HCT116 (cell line): ENCODE measurements at regions not wholly inside any gene's neighbourhood (a gene's known extent, or its start where the extent isn't known, plus 50 kb on each side); places are given as distances from the start of the nearest gene placed in this dataset.

Source experiments
- ATAC-seq: fragments of 200-7000 bp; cut with Tn5 transposase; 2 replicates; pipeline ENCODE4 v1.9.1; 2020; ENCODE audit warnings: mild to moderate bottlenecking, moderate library complexity
- BruUV-seq: library from RNA; stranded (reverse); fragments of 400-500 nt; replicated peaks from 2 replicates; lab custom pipeline; 2021; lab: Mats Ljungman, UMichigan
- CTCF ChIA-PET: fragments of 300-600 bp; sonication (Branson Sonifier 250); formaldehyde crosslinking; loops from one replicate; lab custom pipeline; 2021; ENCODE audit warnings: antibody characterized with exemption; lab: Charles Lee
- POLR2A ChIA-PET: fragments of 300-600, 350-600 bp; sonication (Branson Sonifier 250); formaldehyde crosslinking; loops from one replicate; lab custom pipeline; 2021; ENCODE audit warnings: antibody characterized with exemption; lab: Charles Lee
- RAD21 ChIA-PET, 2 experiments: fragments of 300-600 bp; sonication (Branson Sonifier 250); formaldehyde crosslinking; loops; one replicate each; lab custom pipeline; 2023; ENCODE audit warnings: low total read pairs in 2 of 2; ENCODE audit not compliant: uncharacterized antibody in 2 of 2, unreplicated experiment in 2 of 2, low non-redundant PET in 1 of 2; lab: Charles Lee
- DNase-seq: peaks from one replicate; pipeline ENCODE4 v3.0.0-alpha.2; 2010; ENCODE audit warnings: low read depth, low spot score
- H2AFZ ChIP-seq: fragments of 200-600 bp; shearing (Covaris generic), sonication (generic); 2 replicates; pipeline ENCODE4 v1.6.1; 2017; ENCODE audit warnings: low read depth, mixed run types, mixed read lengths, antibody characterized with exemption, low read length; ENCODE audit not compliant: poor library complexity, severe bottlenecking
- H3K27ac ChIP-seq: 2 replicates; pipeline ENCODE4 v1.5.1; 2012; ENCODE audit warnings: low read depth, low read length
- H3K27me3 ChIP-seq: fragments of 200-600 bp; sonication (generic); 2 replicates; pipeline ENCODE4 v1.6.1; 2016; ENCODE audit warnings: mixed run types, low read length, mixed read lengths; ENCODE audit not compliant: insufficient read depth
- H3K36me3 ChIP-seq, 2 experiments: fragments of 200-500 bp in 1 of 2; fragments of 200-600 bp in 1 of 2; sonication (Bioruptor generic) in 1 of 2; sonication (generic) in 1 of 2; 2 replicates each; pipeline versions ENCODE4 v1.5.1 to v1.6.1; 2014 to 2016; ENCODE audit warnings: low read length in 2 of 2, inconsistent platforms in 1 of 2, mixed read lengths in 1 of 2, mixed run types in 1 of 2; ENCODE audit not compliant: insufficient read depth in 2 of 2, control insufficient read depth in 1 of 2
- H3K4me1 ChIP-seq, 2 experiments: fragments of 200-600 bp in 1 of 2; sonication (generic) in 1 of 2; 2 replicates each; pipeline versions ENCODE4 v1.5.1 to v1.6.1; 2012 to 2017; ENCODE audit warnings: low read length in 2 of 2, inconsistent platforms in 1 of 2, mild to moderate bottlenecking in 1 of 2, mixed read lengths in 1 of 2, mixed run types in 1 of 2, moderate library complexity in 1 of 2; ENCODE audit not compliant: insufficient read depth in 2 of 2, control insufficient read depth in 1 of 2
- H3K4me2 ChIP-seq: fragments of 200-600 bp; sonication (generic); 2 replicates; pipeline ENCODE4 v1.6.1; 2017; ENCODE audit warnings: mixed run types, low read length, mixed read lengths
- H3K4me3 ChIP-seq, 2 experiments: fragments of 200-600 bp in 1 of 2; sonication (generic) in 1 of 2; replicated peaks in 1 of 2; 2 replicates each; pipeline ENCODE4 v1.5.1; 2011 to 2016; ENCODE audit warnings: low read length in 2 of 2, control low read depth in 1 of 2, low read depth in 1 of 2, mild to moderate bottlenecking in 1 of 2, mixed read lengths in 1 of 2, mixed run types in 1 of 2
- H3K79me2 ChIP-seq: fragments of 200-600 bp; sonication (generic); 2 replicates; pipeline ENCODE4 v1.6.1; 2017; ENCODE audit warnings: mild to moderate bottlenecking, mixed run types, low read length, moderate library complexity, mixed read lengths; ENCODE audit not compliant: insufficient read depth
- H3K9ac ChIP-seq: fragments of 200-600 bp; sonication (generic); 2 replicates; pipeline ENCODE4 v1.6.1; 2016; ENCODE audit warnings: low read length, mixed read lengths
- H3K9me2 ChIP-seq: fragments of 200-600 bp; sonication (generic), shearing (Covaris generic); 2 replicates; pipeline ENCODE4 v1.6.1; 2017; ENCODE audit warnings: mixed run types, mild to moderate bottlenecking, moderate library complexity; ENCODE audit not compliant: insufficient read depth
- H3K9me3 ChIP-seq, 2 experiments: fragments of 200-500 bp in 1 of 2; fragments of 200-600 bp in 1 of 2; sonication (Bioruptor generic) in 1 of 2; sonication (generic) in 1 of 2; 2 replicates each; pipeline ENCODE4 v1.6.1; 2014 to 2017; ENCODE audit warnings: low read length in 2 of 2, mixed read lengths in 2 of 2, inconsistent platforms in 1 of 2, low read depth in 1 of 2, mild to moderate bottlenecking in 1 of 2, mixed run types in 1 of 2, moderate library complexity in 1 of 2; ENCODE audit not compliant: control insufficient read depth in 1 of 2, insufficient read depth in 1 of 2
- H4K20me1 ChIP-seq: fragments of 200-600 bp; sonication (generic), shearing (Covaris generic); 2 replicates; pipeline ENCODE4 v1.6.1; 2017; ENCODE audit warnings: mixed run types, mild to moderate bottlenecking, moderate library complexity; ENCODE audit not compliant: insufficient read depth
- ATF3 ChIP-seq: IDR thresholded peaks from 2 replicates; pipeline ENCODE4 v1.6.1; 2012
- CBX3 ChIP-seq: IDR thresholded peaks from 2 replicates; pipeline ENCODE4 v1.6.1; 2012; ENCODE audit warnings: low read depth
- CEBPB ChIP-seq: IDR thresholded peaks from 2 replicates; pipeline ENCODE4 v1.6.1; 2012; ENCODE audit warnings: low read depth
- EGR1 ChIP-seq: IDR thresholded peaks from 2 replicates; pipeline ENCODE4 v1.6.1; 2012; ENCODE audit warnings: low read depth
- ELF1 ChIP-seq: IDR thresholded peaks from 2 replicates; pipeline ENCODE4 v1.6.1; 2012; ENCODE audit warnings: low read depth, borderline replicate concordance
- EZH2phosphoT487 ChIP-seq: fragments of 200-600 bp; IDR thresholded peaks from 2 replicates; pipeline ENCODE4 v1.6.1; 2018; ENCODE audit warnings: antibody characterized with exemption, borderline replicate concordance
- FOSL1 ChIP-seq: IDR thresholded peaks from 2 replicates; pipeline ENCODE4 v1.6.1; 2012; ENCODE audit warnings: low read depth
- JUND ChIP-seq: IDR thresholded peaks from 2 replicates; pipeline ENCODE4 v1.6.1; 2012
- MAX ChIP-seq: IDR thresholded peaks from 2 replicates; pipeline ENCODE4 v1.6.1; 2012
- POLR2A ChIP-seq: IDR thresholded peaks from 2 replicates; pipeline ENCODE4 v1.7.0; 2011; ENCODE audit warnings: borderline replicate concordance; ENCODE audit not compliant: insufficient read depth, insufficient read length; ENCODE audit errors: extremely low read depth
- POLR2AphosphoS5 ChIP-seq: IDR thresholded peaks from 2 replicates; pipeline ENCODE4 v1.6.1; 2011; ENCODE audit warnings: mild to moderate bottlenecking, low read depth, low read length, moderate library complexity
- RAD21 ChIP-seq: IDR thresholded peaks from 2 replicates; pipeline ENCODE4 v1.6.1; 2012; ENCODE audit warnings: low read depth, mild to moderate bottlenecking
- REST ChIP-seq: IDR thresholded peaks from 2 replicates; pipeline ENCODE4 v1.6.1; 2012; ENCODE audit warnings: low read depth
- SP1 ChIP-seq: IDR thresholded peaks from 2 replicates; pipeline ENCODE4 v1.6.1; 2012; ENCODE audit warnings: low read depth
- SRF ChIP-seq: IDR thresholded peaks from 2 replicates; pipeline ENCODE4 v1.6.1; 2012; ENCODE audit warnings: low read depth
- TCF7L2 ChIP-seq: IDR thresholded peaks from 2 replicates; pipeline ENCODE4 v1.7.0; 2011; ENCODE audit warnings: borderline replicate concordance, inconsistent platforms; ENCODE audit not compliant: insufficient read depth, insufficient read length; ENCODE audit errors: extremely low read depth
- YY1 ChIP-seq: IDR thresholded peaks from 2 replicates; pipeline ENCODE4 v1.6.1; 2011; ENCODE audit warnings: low read length, low read depth, moderate library complexity, mild to moderate bottlenecking; ENCODE audit not compliant: insufficient replicate concordance; ENCODE audit errors: extremely low read depth
- ZBTB33 ChIP-seq: IDR thresholded peaks from 2 replicates; pipeline ENCODE4 v1.6.1; 2011; ENCODE audit warnings: mild to moderate bottlenecking, low read length, moderate library complexity; ENCODE audit not compliant: insufficient replicate concordance; ENCODE audit errors: extremely low read depth
- ZFX ChIP-seq: fragments of 450-650 bp; IDR thresholded peaks from 2 replicates; pipeline ENCODE4 v1.6.1; 2017
- ZNF274 ChIP-seq: fragments of 200-500 bp; sonication (Bioruptor generic); IDR thresholded peaks from 2 replicates; pipeline ENCODE4 v1.6.1; 2014; ENCODE audit warnings: mild to moderate bottlenecking, low read depth, low read length, inconsistent platforms
- intact Hi-C: fragments of 100-400 bp; cut with micrococcal nuclease; formaldehyde crosslinking; loops from 2 replicates; pipeline ENCODE4 v1.10.0; 2022

- Histone ChIP-seq H3K9ac (no peak overlapping the region), H3K27ac (no peak overlapping the region), H3K9me2 (no peaks in the 10 kb centered on the region), H3K9me3 (no peaks in the 10 kb centered on the region), H3K36me3 (no peaks in the 10 kb centered on the region), H3K4me3 (no peak overlapping the region)
- no TSS peak for BruUV-seq
- ATAC-seq: no peak
- ChIA-PET POLR2A (no interaction called here), CTCF (no interaction called here), RAD21 (no interaction called here)
- TF ChIP-seq POLR2A (no peak), REST (no peak), MAX (no peak), SRF (no peak), ZFX (no peak), EGR1 (no peak), POLR2AphosphoS5 (no peak), CEBPB (no peak), ZBTB33 (no peak), TCF7L2 (no peak), ELF1 (no peak), SP1 (no peak), RAD21 (no peak), JUND (no peak), CBX3 (no peak), ZNF274 (no peak), ATF3 (no peak), EZH2phosphoT487 (no peak), YY1 (no peak), FOSL1 (no peak)
- TF ChIP-seq, all 23 proteins: peak for 0
- DNase-seq: no peak
- no peak overlapping the region for H2AFZ ChIP-seq
- H3K79me2 ChIP-seq: no peaks in the 10 kb centered on the region
- no peaks in the 10 kb centered on the region for H4K20me1 ChIP-seq
- no peaks in the 10 kb centered on the region; the same call in 1 of the 2 replicates for H3K27me3 ChIP-seq
- intact Hi-C loops: no loop called here
- no peaks in the 10 kb centered on the region for H3K4me1 ChIP-seq
- H3K4me2 ChIP-seq: no peak overlapping the region
These were observed 248.6 kb upstream of the SIX2 start for GRCh38 chr2:45257820-45258219.
